ENCODE measurements at regions not wholly inside any gene's neighbourhood (a gene's known extent, or its start where the extent isn't known, plus 50 kb on each side); places are given as distances from the start of the nearest gene placed in this dataset.

DNA sequence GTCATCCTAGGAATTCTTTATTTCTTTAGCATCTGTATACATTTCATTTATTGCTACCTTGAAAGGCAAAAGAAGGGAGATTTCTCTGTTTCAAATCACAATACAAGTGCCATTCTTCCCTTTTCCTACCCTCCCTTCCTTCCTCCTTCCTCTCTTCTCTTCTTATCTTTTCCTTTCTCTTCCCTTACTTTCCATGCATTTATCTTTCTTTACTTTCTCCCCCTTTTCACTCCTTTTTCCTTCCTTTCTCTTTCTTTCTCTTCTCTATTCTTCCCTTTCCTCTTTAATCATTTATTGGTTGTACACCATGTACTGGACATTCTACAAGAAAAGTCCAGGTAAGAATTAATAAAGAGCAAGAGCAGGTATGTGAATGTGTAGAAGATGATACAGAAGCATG, 251.0 kb upstream of the PEX5L start:
- TF ChIP-seq, protein P1, sequence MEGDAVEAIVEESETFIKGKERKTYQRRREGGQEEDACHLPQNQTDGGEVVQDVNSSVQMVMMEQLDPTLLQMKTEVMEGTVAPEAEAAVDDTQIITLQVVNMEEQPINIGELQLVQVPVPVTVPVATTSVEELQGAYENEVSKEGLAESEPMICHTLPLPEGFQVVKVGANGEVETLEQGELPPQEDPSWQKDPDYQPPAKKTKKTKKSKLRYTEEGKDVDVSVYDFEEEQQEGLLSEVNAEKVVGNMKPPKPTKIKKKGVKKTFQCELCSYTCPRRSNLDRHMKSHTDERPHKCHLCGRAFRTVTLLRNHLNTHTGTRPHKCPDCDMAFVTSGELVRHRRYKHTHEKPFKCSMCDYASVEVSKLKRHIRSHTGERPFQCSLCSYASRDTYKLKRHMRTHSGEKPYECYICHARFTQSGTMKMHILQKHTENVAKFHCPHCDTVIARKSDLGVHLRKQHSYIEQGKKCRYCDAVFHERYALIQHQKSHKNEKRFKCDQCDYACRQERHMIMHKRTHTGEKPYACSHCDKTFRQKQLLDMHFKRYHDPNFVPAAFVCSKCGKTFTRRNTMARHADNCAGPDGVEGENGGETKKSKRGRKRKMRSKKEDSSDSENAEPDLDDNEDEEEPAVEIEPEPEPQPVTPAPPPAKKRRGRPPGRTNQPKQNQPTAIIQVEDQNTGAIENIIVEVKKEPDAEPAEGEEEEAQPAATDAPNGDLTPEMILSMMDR (IDR thresholded peaks at IDR 0.05), result no peak
- TF ChIP-seq POLR2AphosphoS5 (IDR thresholded peaks at IDR 0.05) (no peak), POLR2A (IDR thresholded peaks at IDR 0.05) (no peak), EP300 (IDR thresholded peaks at IDR 0.05; ENCODE audit: low read depth) (no peak)
